SK-N-SH (cell line): ENCODE measurements at regions not wholly inside any gene's neighbourhood (a gene's known extent, or its start where the extent isn't known, plus 50 kb on each side); places are given as distances from the start of the nearest gene placed in this dataset.

Experiments used
- CTCF ChIA-PET: fragments of 300-600, 350-600 bp; formaldehyde crosslinking; extraction: SDS; loops from one replicate; lab custom pipeline; 2021; lab: Yijun Ruan, JAX
- POLR2A ChIA-PET: fragments of 350-600 bp; sonication (Branson Sonifier 250); formaldehyde crosslinking; extraction: SDS; loops from one replicate; lab custom pipeline; 2020; ENCODE audit warnings: antibody characterized with exemption, inconsistent platforms; lab: Yijun Ruan, JAX
- DNase-seq: peaks from one replicate; pipeline ENCODE4 v3.0.0; 2012
- H2AFZ ChIP-seq: fragments of 200-600 bp; sonication (generic); 2 replicates; pipeline ENCODE4 v1.8.1; 2016; ENCODE audit warnings: antibody characterized with exemption, mild to moderate bottlenecking, low read depth
- H3F3A ChIP-seq: fragments of 200-600 bp; sonication (generic); replicated peaks from 2 replicates; pipeline ENCODE3; 2016; ENCODE audit warnings: antibody characterized with exemption, mild to moderate bottlenecking; ENCODE audit not compliant: insufficient read depth
- H3K27ac ChIP-seq, 2 experiments: fragments of 200-500 bp in 1 of 2; fragments of 200-600 bp in 1 of 2; sonication (Bioruptor generic) in 1 of 2; sonication (generic), shearing (Covaris generic) in 1 of 2; 2 replicates each; pipeline versions ENCODE4 v1.5.1 to v1.6.1; 2014 to 2016; ENCODE audit warnings: low read depth in 2 of 2, inconsistent platforms in 1 of 2, low read length in 1 of 2, mild to moderate bottlenecking in 1 of 2, mixed read lengths in 1 of 2
- H3K27me3 ChIP-seq: fragments of 200-600 bp; sonication (generic), shearing (Covaris generic); 2 replicates; pipeline ENCODE4 v1.6.1; 2016; ENCODE audit warnings: mixed run types; ENCODE audit not compliant: insufficient read depth
- H3K36me3 ChIP-seq, 2 experiments: fragments of 200-500 bp in 1 of 2; fragments of 200-600 bp in 1 of 2; sonication (Bioruptor generic) in 1 of 2; sonication (generic) in 1 of 2; replicated peaks in 1 of 2; 2 replicates each; pipeline versions ENCODE3 to v1.5.1; 2014 to 2016; ENCODE audit warnings: low read length in 1 of 2, mild to moderate bottlenecking in 1 of 2; ENCODE audit not compliant: insufficient read depth in 2 of 2, control insufficient read depth in 1 of 2
- H3K4me1 ChIP-seq, 2 experiments: fragments of 200-500 bp in 1 of 2; fragments of 200-600 bp in 1 of 2; sonication (Bioruptor generic) in 1 of 2; sonication (generic), shearing (Covaris generic) in 1 of 2; 2 replicates each; pipeline versions ENCODE4 v1.5.1 to v1.6.1; 2014 to 2016; ENCODE audit warnings: low read depth in 1 of 2, low read length in 1 of 2, mixed run types in 1 of 2; ENCODE audit not compliant: insufficient read depth in 2 of 2, control insufficient read depth in 1 of 2
- H3K4me2 ChIP-seq: fragments of 200-600 bp; sonication (generic), shearing (Covaris generic); 2 replicates; pipeline ENCODE4 v1.6.1; 2017; ENCODE audit warnings: mixed run types
- H3K4me3 ChIP-seq, 2 experiments: fragments of 200-500 bp in 1 of 2; fragments of 200-600 bp in 1 of 2; sonication (Bioruptor generic) in 1 of 2; sonication (generic), shearing (Covaris generic) in 1 of 2; 2 replicates each; pipeline versions ENCODE4 v1.5.1 to v1.8.1; 2014 to 2016; ENCODE audit warnings: low read depth in 2 of 2, inconsistent platforms in 1 of 2, low read length in 1 of 2, mild to moderate bottlenecking in 1 of 2, mixed read lengths in 1 of 2, moderate library complexity in 1 of 2
- H3K79me2 ChIP-seq: fragments of 200-600 bp; sonication (generic); 2 replicates; pipeline ENCODE4 v1.8.1; 2017; ENCODE audit warnings: mild to moderate bottlenecking; ENCODE audit not compliant: insufficient read depth
- H3K9ac ChIP-seq: fragments of 200-600 bp; sonication (generic); 2 replicates; pipeline ENCODE4 v1.6.1; 2017; ENCODE audit warnings: mixed run types
- H3K9me2 ChIP-seq: fragments of 200-600 bp; sonication (generic); 2 replicates; pipeline ENCODE4 v1.6.1; 2017; ENCODE audit warnings: mixed run types
- H3K9me3 ChIP-seq: fragments of 200-600 bp; sonication (generic); 2 replicates; pipeline ENCODE4 v1.6.1; 2017; ENCODE audit warnings: mixed run types, mild to moderate bottlenecking, moderate library complexity
- H4K20me1 ChIP-seq: fragments of 200-600 bp; sonication (generic); 2 replicates; pipeline ENCODE4 v1.6.1; 2017; ENCODE audit warnings: mild to moderate bottlenecking, mixed run types; ENCODE audit not compliant: insufficient read depth
- CHD2 ChIP-seq: fragments of 150-350 bp; IDR thresholded peaks from 2 replicates; pipeline ENCODE4 v1.6.1; 2018; ENCODE audit warnings: low read length; ENCODE audit not compliant: partially characterized antibody
- ELF1 ChIP-seq: IDR thresholded peaks from 2 replicates; pipeline ENCODE4 v1.4.0; 2012
- EZH2phosphoT487 ChIP-seq: fragments of 200-600 bp; sonication (generic); IDR thresholded peaks from 2 replicates; pipeline ENCODE4 v1.6.1; 2017; ENCODE audit warnings: low read depth, mixed run types, mild to moderate bottlenecking, antibody characterized with exemption, moderate library complexity, borderline replicate concordance
- FOXM1 ChIP-seq: IDR thresholded peaks from 2 replicates; pipeline ENCODE4 v1.4.0; 2012; ENCODE audit warnings: low read depth, mild to moderate bottlenecking
- GABPA ChIP-seq: IDR thresholded peaks from 2 replicates; pipeline ENCODE4 v1.4.0; 2012; ENCODE audit warnings: low read depth, mild to moderate bottlenecking
- JUND ChIP-seq: IDR thresholded peaks from 2 replicates; pipeline ENCODE4 v1.4.0; 2012
- MXI1 ChIP-seq: IDR thresholded peaks from 2 replicates; pipeline ENCODE4 v1.6.1; 2012; ENCODE audit warnings: mild to moderate bottlenecking, low read depth, low read length, improper control_type of control experiment
- NFIC ChIP-seq: IDR thresholded peaks from 2 replicates; pipeline ENCODE4 v1.4.0; 2012; ENCODE audit warnings: borderline replicate concordance
- NRF1 ChIP-seq: IDR thresholded peaks from 2 replicates; pipeline ENCODE4 v1.6.1; 2012; ENCODE audit warnings: low read depth, mild to moderate bottlenecking, low read length
- POLR2AphosphoS5 ChIP-seq: IDR thresholded peaks from 2 replicates; pipeline ENCODE4 v1.6.1; 2012; ENCODE audit warnings: low read depth, low read length
- RCOR1 ChIP-seq: fragments of 150-350 bp; IDR thresholded peaks from 2 replicates; pipeline ENCODE4 v1.6.1; 2017; ENCODE audit warnings: antibody characterized with exemption, low read length
- RFX5 ChIP-seq: IDR thresholded peaks from 2 replicates; pipeline ENCODE4 v1.6.1; 2012; ENCODE audit warnings: mild to moderate bottlenecking, improper control_type of control experiment, low read length
- SIN3A ChIP-seq: IDR thresholded peaks from 2 replicates; pipeline ENCODE4 v1.6.1; 2012; ENCODE audit warnings: low read depth, mild to moderate bottlenecking, low read length, moderate library complexity, borderline replicate concordance
- SMC3 ChIP-seq: IDR thresholded peaks from 2 replicates; pipeline ENCODE4 v1.6.1; 2012; ENCODE audit warnings: low read depth, low read length, improper control_type of control experiment
- TCF12 ChIP-seq: IDR thresholded peaks from 2 replicates; pipeline ENCODE4 v1.4.0; 2012
- TEAD4 ChIP-seq: IDR thresholded peaks from 2 replicates; pipeline ENCODE4 v1.4.0; 2012; ENCODE audit warnings: mild to moderate bottlenecking, borderline replicate concordance; ENCODE audit not compliant: insufficient read depth
- YY1 ChIP-seq: IDR thresholded peaks from 2 replicates; pipeline ENCODE4 v1.4.0; 2012; ENCODE audit warnings: low read depth, mild to moderate bottlenecking
- WGBS: methylation state at CpG from one replicate; pipeline ENCODE4 v1.1.6; 2017; ENCODE audit warnings: low lambda C conversion rate; 5-methylcytosine and 5-hydroxymethylcytosine counted together
- TF ChIP-seq, protein P1 (sequence below): IDR thresholded peaks from 2 replicates; pipeline ENCODE4 v1.6.1; 2012; ENCODE audit warnings: mild to moderate bottlenecking, low read depth, low read length, moderate library complexity
- TF ChIP-seq, protein P2 (sequence below): IDR thresholded peaks from 2 replicates; pipeline ENCODE4 v1.4.0; 2012; ENCODE audit warnings: low read depth, borderline replicate concordance

DNA sequence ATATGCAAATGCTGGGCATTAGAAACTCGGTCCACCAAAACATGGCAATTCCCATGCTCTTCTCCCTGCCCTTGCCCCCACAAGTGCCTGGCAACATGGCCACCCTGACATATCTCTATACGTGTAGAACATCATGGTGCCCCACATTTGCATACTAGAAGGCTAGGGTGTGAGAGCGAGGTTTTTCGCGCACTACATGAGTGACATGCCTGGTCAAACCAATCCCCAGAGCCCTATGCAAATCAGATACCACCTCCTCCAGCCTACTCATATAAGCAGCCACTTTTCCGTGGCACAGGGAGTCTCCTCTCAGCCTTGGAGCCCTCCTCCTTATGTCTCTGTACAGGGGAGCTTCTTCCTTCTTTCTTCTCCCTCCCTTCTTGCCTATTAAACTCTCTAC lies 296.1 kb upstream of the GULP1 start:
- Histone ChIP-seq H3K36me3 (no peaks in the 10 kb centered on the region), H3K4me2 (no peak overlapping the region), H3K9ac (no peak overlapping the region), H4K20me1 (no peaks in the 10 kb centered on the region), H3K4me3 (no peak overlapping the region), H3K27ac (no peak overlapping the region; a peak in 1 of 4 replicates), H3K79me2 (no peaks in the 10 kb centered on the region), H3F3A (no peaks in the 10 kb centered on the region), H3K27me3 (no peaks in the 10 kb centered on the region), H2AFZ (no peak overlapping the region), H3K9me3 (peaks cover 3% of the 10 kb centered on the region), H3K9me2 (no peaks in the 10 kb centered on the region), H3K4me1 (peaks cover 3 to 32% of the 10 kb centered on the region in 2 experiments; a peak in 2 of 4 replicates)
- no peak for TF ChIP-seq RFX5
- DNase-seq, result no peak
- WGBS, result 76% methylated on average over 3 of the region's 6 CpGs
- ChIA-PET CTCF (interaction anchor here (1.2 to 1.8 kb wide), 2 partner anchors 296 to 496 kb away, joined by 5 to 6 read pairs; partner anchors contain the start of gene GULP1), POLR2A (interaction anchor here (0.9 to 2.1 kb wide), 2 partner anchors 297 to 313 kb away, joined by 5 to 10 read pairs; partner anchors contain the start of gene GULP1)

DNA sequence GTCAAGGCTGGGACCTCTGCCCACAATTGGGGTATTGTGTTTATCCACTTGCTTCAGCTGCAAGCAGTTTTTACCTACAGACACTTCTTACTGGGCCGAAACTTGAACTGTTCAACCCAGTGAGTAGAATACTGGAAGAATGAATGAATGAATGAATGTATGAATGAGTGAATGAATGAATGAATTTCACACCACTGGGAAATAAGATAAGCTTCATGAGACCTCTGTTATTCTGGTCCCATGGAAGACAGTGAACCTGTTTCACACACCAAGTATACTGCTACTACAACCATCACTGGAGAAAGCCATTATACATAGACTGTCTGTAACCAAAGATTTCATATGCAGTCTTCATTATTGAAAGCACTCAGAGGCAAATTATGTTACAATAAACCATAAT lies 295.0 kb upstream of the GULP1 start:
- H3F3A ChIP-seq, result no peaks in the 10 kb centered on the region
- H3K27ac ChIP-seq, result no peak overlapping the region
- no peaks in the 10 kb centered on the region for H3K27me3 ChIP-seq
- WGBS, result 100% methylated on average over 1 of the region's 1 CpG
- H3K36me3 ChIP-seq, result no peaks in the 10 kb centered on the region
- H3K4me1 ChIP-seq, result peaks cover 3 to 29% of the 10 kb centered on the region in 2 experiments; a peak in 2 of 4 replicates
- no peaks in the 10 kb centered on the region for H3K79me2 ChIP-seq
- TF ChIP-seq MXI1 (no peak), NRF1 (no peak), CHD2 (no peak), YY1 (no peak), SIN3A (no peak), RFX5 (no peak), NFIC (no peak), GABPA (no peak), JUND (no peak), TCF12 (no peak), RCOR1 (no peak), TEAD4 (no peak), SMC3 (no peak), ELF1 (no peak), FOXM1 (no peak), POLR2AphosphoS5 (no peak), EZH2phosphoT487 (no peak)
- TF ChIP-seq, protein P1, sequence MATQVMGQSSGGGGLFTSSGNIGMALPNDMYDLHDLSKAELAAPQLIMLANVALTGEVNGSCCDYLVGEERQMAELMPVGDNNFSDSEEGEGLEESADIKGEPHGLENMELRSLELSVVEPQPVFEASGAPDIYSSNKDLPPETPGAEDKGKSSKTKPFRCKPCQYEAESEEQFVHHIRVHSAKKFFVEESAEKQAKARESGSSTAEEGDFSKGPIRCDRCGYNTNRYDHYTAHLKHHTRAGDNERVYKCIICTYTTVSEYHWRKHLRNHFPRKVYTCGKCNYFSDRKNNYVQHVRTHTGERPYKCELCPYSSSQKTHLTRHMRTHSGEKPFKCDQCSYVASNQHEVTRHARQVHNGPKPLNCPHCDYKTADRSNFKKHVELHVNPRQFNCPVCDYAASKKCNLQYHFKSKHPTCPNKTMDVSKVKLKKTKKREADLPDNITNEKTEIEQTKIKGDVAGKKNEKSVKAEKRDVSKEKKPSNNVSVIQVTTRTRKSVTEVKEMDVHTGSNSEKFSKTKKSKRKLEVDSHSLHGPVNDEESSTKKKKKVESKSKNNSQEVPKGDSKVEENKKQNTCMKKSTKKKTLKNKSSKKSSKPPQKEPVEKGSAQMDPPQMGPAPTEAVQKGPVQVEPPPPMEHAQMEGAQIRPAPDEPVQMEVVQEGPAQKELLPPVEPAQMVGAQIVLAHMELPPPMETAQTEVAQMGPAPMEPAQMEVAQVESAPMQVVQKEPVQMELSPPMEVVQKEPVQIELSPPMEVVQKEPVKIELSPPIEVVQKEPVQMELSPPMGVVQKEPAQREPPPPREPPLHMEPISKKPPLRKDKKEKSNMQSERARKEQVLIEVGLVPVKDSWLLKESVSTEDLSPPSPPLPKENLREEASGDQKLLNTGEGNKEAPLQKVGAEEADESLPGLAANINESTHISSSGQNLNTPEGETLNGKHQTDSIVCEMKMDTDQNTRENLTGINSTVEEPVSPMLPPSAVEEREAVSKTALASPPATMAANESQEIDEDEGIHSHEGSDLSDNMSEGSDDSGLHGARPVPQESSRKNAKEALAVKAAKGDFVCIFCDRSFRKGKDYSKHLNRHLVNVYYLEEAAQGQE, result no peak
- TF ChIP-seq, protein P2, sequence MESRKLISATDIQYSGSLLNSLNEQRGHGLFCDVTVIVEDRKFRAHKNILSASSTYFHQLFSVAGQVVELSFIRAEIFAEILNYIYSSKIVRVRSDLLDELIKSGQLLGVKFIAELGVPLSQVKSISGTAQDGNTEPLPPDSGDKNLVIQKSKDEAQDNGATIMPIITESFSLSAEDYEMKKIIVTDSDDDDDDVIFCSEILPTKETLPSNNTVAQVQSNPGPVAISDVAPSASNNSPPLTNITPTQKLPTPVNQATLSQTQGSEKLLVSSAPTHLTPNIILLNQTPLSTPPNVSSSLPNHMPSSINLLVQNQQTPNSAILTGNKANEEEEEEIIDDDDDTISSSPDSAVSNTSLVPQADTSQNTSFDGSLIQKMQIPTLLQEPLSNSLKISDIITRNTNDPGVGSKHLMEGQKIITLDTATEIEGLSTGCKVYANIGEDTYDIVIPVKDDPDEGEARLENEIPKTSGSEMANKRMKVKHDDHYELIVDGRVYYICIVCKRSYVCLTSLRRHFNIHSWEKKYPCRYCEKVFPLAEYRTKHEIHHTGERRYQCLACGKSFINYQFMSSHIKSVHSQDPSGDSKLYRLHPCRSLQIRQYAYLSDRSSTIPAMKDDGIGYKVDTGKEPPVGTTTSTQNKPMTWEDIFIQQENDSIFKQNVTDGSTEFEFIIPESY, result no peak
- H3K9ac ChIP-seq, result no peak overlapping the region
- ChIA-PET POLR2A (no interaction called here), CTCF (no interaction called here)
- H2AFZ ChIP-seq, result no peak overlapping the region
- H3K4me2 ChIP-seq, result no peak overlapping the region
- H3K9me2 ChIP-seq, result no peaks in the 10 kb centered on the region
- H4K20me1 ChIP-seq, result no peaks in the 10 kb centered on the region
- no peak for DNase-seq
- no peak overlapping the region for H3K4me3 ChIP-seq
- H3K9me3 ChIP-seq, result peaks cover 3% of the 10 kb centered on the region
